ENCODE measurements at regions not wholly inside any gene's neighbourhood (a gene's known extent, or its start where the extent isn't known, plus 50 kb on each side); places are given as distances from the start of the nearest gene placed in this dataset.

- DNase-seq = no peak
Observed at GRCh38 chr1:168631671-168632400, 55.4 kb downstream of the XCL1 start.

- DNase-seq = no peak
Observed at GRCh38 chr1:168634951-168635532, 58.6 kb downstream of the XCL1 start.

DNA sequence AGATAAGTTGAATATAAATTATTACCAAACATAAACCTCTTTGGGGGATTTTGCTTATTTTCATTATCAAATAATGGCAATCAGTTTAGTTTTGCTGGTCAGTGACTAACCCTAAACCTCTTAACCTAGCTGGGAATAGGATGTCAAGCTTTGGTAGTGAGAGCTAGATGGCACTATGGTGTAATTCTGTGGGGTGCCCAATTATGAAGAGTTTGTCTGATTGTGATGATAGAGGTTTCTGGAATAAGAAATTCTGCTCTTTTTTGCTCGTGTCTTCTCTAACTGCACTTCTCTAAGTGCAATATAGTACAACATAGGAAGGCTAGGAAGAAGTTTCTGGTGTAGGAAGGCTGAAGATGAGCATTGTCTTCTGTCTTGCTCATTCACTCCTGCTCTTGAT is 59.8 kb downstream of the XCL1 start:
- DNase-seq = peak; percentile 13

DNA sequence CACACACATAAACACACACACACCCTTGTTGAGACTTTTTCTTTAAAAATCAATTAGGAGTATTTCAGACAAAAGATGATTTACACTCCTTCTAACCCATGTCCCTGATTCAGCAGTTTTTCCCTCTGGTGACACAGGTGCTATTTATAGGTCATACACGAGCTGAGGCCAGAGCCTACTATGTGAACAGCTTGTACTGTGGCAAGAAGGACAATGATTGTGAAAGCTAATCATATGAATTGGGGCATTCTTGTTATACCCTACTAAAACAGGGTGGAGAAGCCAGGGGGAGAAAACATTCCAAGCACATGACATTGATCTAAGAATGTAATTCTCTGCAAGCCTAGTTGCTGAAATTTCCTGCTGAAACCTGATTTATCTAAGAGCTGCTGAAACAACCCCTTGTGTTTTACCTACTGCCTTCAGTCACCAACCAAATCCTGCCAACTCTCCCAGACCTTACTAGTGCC is 60.3 kb downstream of the XCL1 start:
- DNase-seq = peak; percentile 17

DNA sequence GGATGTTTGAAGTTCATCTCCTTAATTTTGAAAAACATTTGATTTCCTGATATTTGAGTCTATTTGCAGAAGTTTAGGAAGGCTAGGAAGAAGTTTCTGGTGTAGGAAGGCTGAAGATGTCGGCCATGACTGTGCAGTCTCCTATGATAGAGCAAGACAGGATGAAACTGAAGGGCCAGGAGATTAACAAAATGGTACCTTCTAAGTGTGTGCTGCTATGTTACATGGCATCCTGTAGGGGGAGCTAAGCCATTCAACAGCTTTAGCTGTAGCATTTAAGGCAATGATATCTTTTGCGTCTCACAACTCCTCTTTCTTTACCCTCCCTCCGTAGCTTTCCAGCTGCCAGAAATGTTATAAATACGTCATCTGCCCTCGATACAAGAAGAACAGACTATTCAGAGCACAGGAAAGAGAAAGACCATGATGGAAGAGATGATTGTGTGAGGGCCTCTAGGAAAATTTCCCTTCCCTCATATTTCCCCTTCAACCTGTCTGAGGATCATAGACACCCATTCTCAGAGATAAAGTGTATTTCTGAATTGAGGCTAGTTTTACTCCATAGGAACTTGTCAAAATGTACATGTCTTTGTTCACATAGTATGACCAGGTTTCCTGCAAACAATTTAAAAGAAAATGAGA is 61.1 kb downstream of the XCL1 start:
- no peak for DNase-seq

GRCh38 chr1:168638884-168639283 is 62.5 kb downstream of the XCL1 start:
- no peak for DNase-seq

DNA sequence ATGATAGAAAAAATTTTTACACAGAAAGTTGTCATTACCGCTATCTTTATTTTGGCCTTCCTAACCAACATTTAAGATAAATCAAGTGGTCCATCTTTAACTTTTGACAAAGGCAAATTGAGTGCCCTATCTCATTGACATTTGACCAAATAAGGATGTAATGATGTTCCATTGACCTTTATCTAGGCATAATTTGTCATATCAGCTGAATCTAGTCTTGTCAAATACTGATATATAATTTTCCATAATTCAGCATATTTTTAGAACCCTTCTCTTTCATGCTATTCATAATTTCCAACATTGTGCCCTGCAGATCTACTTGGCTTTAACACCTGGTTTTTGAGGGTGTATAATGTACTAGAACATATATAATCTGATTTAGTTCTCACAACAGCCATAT is 63.8 kb downstream of the XCL1 start:
- DNase-seq = no peak

GRCh38 chr1:168640836-168641235 is 64.4 kb downstream of the XCL1 start:
- no peak for DNase-seq

DNA sequence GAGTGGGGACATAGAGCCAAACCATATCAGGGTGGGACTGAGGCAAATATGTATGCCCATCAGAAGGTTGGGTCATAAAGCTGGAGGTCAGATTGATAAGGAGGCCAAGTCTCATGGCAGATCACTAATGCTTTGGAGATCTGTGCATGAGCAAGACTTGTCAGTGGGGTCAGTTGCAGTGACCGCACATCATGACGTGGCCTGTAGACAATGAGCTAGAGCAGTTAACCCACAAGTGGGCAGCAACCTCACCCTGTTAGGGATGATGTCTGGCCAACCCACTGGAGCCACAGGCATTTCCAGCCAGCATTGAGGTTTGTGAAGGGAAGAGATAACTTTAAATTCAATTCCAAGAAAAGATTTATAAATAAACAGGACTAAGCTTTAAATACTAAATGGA is 66.7 kb downstream of the XCL1 start:
- no peak for DNase-seq
